ENCODE measurements at regions not wholly inside any gene's neighbourhood (a gene's known extent, or its start where the extent isn't known, plus 50 kb on each side); places are given as distances from the start of the nearest gene placed in this dataset.

GRCh38 chr3:29067007-29067406 is 213.9 kb upstream of the RBMS3 start:
- no peaks in the 10 kb centered on the region for H3K4me1 ChIP-seq (ENCODE audit: insufficient read depth, low read length)
- no peak overlapping the region for H3K27ac ChIP-seq (ENCODE audit: low read length)
- no peaks in the 10 kb centered on the region for H3K36me3 ChIP-seq (ENCODE audit: insufficient read depth, low read depth, low read length)
- no peaks in the 10 kb centered on the region for H3K9me3 ChIP-seq (ENCODE audit: insufficient read depth, low read depth, low read length)
- H3K4me3 ChIP-seq (ENCODE audit: low read length): no peak overlapping the region
- no peak overlapping the region for H3K9ac ChIP-seq (ENCODE audit: low read depth, low read length)
- H3K27me3 ChIP-seq (ENCODE audit: insufficient read depth, low read length): no peaks in the 10 kb centered on the region

GRCh38 chr3:29070959-29071634 is 209.8 kb upstream of the RBMS3 start:
- H3K4me3 ChIP-seq (ENCODE audit: low read length): no peak overlapping the region
- H3K27me3 ChIP-seq (ENCODE audit: insufficient read depth, low read length): no peaks in the 10 kb centered on the region
- H3K9ac ChIP-seq (ENCODE audit: low read depth, low read length): no peak overlapping the region
- no peaks in the 10 kb centered on the region for H3K9me3 ChIP-seq (ENCODE audit: insufficient read depth, low read depth, low read length)
- no peak overlapping the region for H3K27ac ChIP-seq (ENCODE audit: low read length)
- H3K36me3 ChIP-seq (ENCODE audit: insufficient read depth, low read depth, low read length): no peaks in the 10 kb centered on the region
- no peaks in the 10 kb centered on the region for H3K4me1 ChIP-seq (ENCODE audit: insufficient read depth, low read length)

GRCh38 chr3:29072611-29073010 is 208.3 kb upstream of the RBMS3 start:
- Histone ChIP-seq H3K9ac (ENCODE audit: low read depth, low read length) (no peak overlapping the region), H3K4me1 (ENCODE audit: insufficient read depth, low read length) (no peaks in the 10 kb centered on the region), H3K36me3 (ENCODE audit: insufficient read depth, low read depth, low read length) (no peaks in the 10 kb centered on the region), H3K9me3 (ENCODE audit: insufficient read depth, low read depth, low read length) (no peaks in the 10 kb centered on the region), H3K4me3 (ENCODE audit: low read length) (no peak overlapping the region), H3K27me3 (ENCODE audit: insufficient read depth, low read length) (no peaks in the 10 kb centered on the region), H3K27ac (ENCODE audit: low read length) (no peak overlapping the region)

GRCh38 chr3:29077356-29077755 is 203.5 kb upstream of the RBMS3 start:
- no peak overlapping the region for H3K9ac ChIP-seq (ENCODE audit: low read depth, low read length)
- no peak overlapping the region for H3K27ac ChIP-seq (ENCODE audit: low read length)
- no peaks in the 10 kb centered on the region for H3K9me3 ChIP-seq (ENCODE audit: insufficient read depth, low read depth, low read length)
- H3K4me1 ChIP-seq (ENCODE audit: insufficient read depth, low read length): no peaks in the 10 kb centered on the region
- no peaks in the 10 kb centered on the region for H3K36me3 ChIP-seq (ENCODE audit: insufficient read depth, low read depth, low read length)
- no peak overlapping the region for H3K4me3 ChIP-seq (ENCODE audit: low read length)
- no peaks in the 10 kb centered on the region for H3K27me3 ChIP-seq (ENCODE audit: insufficient read depth, low read length)

GRCh38 chr3:29079358-29079757 is 201.5 kb upstream of the RBMS3 start:
- Histone ChIP-seq H3K9me3 (ENCODE audit: insufficient read depth, low read depth, low read length) (no peaks in the 10 kb centered on the region), H3K4me3 (ENCODE audit: low read length) (no peak overlapping the region), H3K36me3 (ENCODE audit: insufficient read depth, low read depth, low read length) (no peaks in the 10 kb centered on the region), H3K27me3 (ENCODE audit: insufficient read depth, low read length) (no peaks in the 10 kb centered on the region), H3K9ac (ENCODE audit: low read depth, low read length) (no peak overlapping the region), H3K4me1 (ENCODE audit: insufficient read depth, low read length) (no peaks in the 10 kb centered on the region), H3K27ac (ENCODE audit: low read length) (no peak overlapping the region)

- no peak overlapping the region for H3K9ac ChIP-seq (ENCODE audit: low read depth, low read length)
- no peaks in the 10 kb centered on the region for H3K36me3 ChIP-seq (ENCODE audit: insufficient read depth, low read depth, low read length)
- H3K9me3 ChIP-seq (ENCODE audit: insufficient read depth, low read depth, low read length): no peaks in the 10 kb centered on the region; the same call in 1 of the 2 replicates
- no peaks in the 10 kb centered on the region for H3K4me1 ChIP-seq (ENCODE audit: insufficient read depth, low read length)
- no peak overlapping the region for H3K27ac ChIP-seq (ENCODE audit: low read length)
- H3K4me3 ChIP-seq (ENCODE audit: low read length): no peak overlapping the region
- H3K27me3 ChIP-seq (ENCODE audit: insufficient read depth, low read length): no peaks in the 10 kb centered on the region
These were observed 199.9 kb upstream of the RBMS3 start for GRCh38 chr3:29080967-29081366.

- Histone ChIP-seq H3K4me1 (ENCODE audit: insufficient read depth, low read length) (no peaks in the 10 kb centered on the region), H3K27me3 (ENCODE audit: insufficient read depth, low read length) (no peaks in the 10 kb centered on the region), H3K36me3 (ENCODE audit: insufficient read depth, low read depth, low read length) (no peaks in the 10 kb centered on the region), H3K9ac (ENCODE audit: low read depth, low read length) (no peak overlapping the region), H3K27ac (ENCODE audit: low read length) (no peak overlapping the region), H3K9me3 (ENCODE audit: insufficient read depth, low read depth, low read length) (no peaks in the 10 kb centered on the region; the same call in 1 of the 2 replicates), H3K4me3 (ENCODE audit: low read length) (no peak overlapping the region)
These were observed 197.8 kb upstream of the RBMS3 start for GRCh38 chr3:29083081-29083480.

- no peak overlapping the region for H3K27ac ChIP-seq (ENCODE audit: low read length)
- no peak overlapping the region for H3K4me3 ChIP-seq (ENCODE audit: low read length)
- no peaks in the 10 kb centered on the region for H3K4me1 ChIP-seq (ENCODE audit: insufficient read depth, low read length)
- H3K9ac ChIP-seq (ENCODE audit: low read depth, low read length): no peak overlapping the region
- H3K36me3 ChIP-seq (ENCODE audit: insufficient read depth, low read depth, low read length): no peaks in the 10 kb centered on the region
- H3K27me3 ChIP-seq (ENCODE audit: insufficient read depth, low read length): no peaks in the 10 kb centered on the region
- no peaks in the 10 kb centered on the region; the same call in 1 of the 2 replicates for H3K9me3 ChIP-seq (ENCODE audit: insufficient read depth, low read depth, low read length)
These were observed 197.2 kb upstream of the RBMS3 start for GRCh38 chr3:29083676-29084075.

- no peaks in the 10 kb centered on the region; the same call in 1 of the 2 replicates for H3K9me3 ChIP-seq (ENCODE audit: insufficient read depth, low read depth, low read length)
- H3K4me1 ChIP-seq (ENCODE audit: insufficient read depth, low read length): no peaks in the 10 kb centered on the region
- H3K9ac ChIP-seq (ENCODE audit: low read depth, low read length): no peak overlapping the region
- no peak overlapping the region for H3K27ac ChIP-seq (ENCODE audit: low read length)
- no peak overlapping the region for H3K4me3 ChIP-seq (ENCODE audit: low read length)
- no peaks in the 10 kb centered on the region for H3K27me3 ChIP-seq (ENCODE audit: insufficient read depth, low read length)
- H3K36me3 ChIP-seq (ENCODE audit: insufficient read depth, low read depth, low read length): no peaks in the 10 kb centered on the region
These were observed 192.3 kb upstream of the RBMS3 start for GRCh38 chr3:29088579-29088978.

- no peaks in the 10 kb centered on the region for H3K36me3 ChIP-seq (ENCODE audit: insufficient read depth, low read depth, low read length)
These were observed 189.8 kb upstream of the RBMS3 start for GRCh38 chr3:29090912-29091597.

GRCh38 chr3:29091599-29092189 is 189.2 kb upstream of the RBMS3 start:
- no peaks in the 10 kb centered on the region for H3K36me3 ChIP-seq (ENCODE audit: insufficient read depth, low read depth, low read length)
- no peak overlapping the region for H3K27ac ChIP-seq (ENCODE audit: low read length)
- H3K4me3 ChIP-seq (ENCODE audit: low read length): no peak overlapping the region
- no peaks in the 10 kb centered on the region for H3K9me3 ChIP-seq (ENCODE audit: insufficient read depth, low read depth, low read length)
- no peak overlapping the region for H3K9ac ChIP-seq (ENCODE audit: low read depth, low read length)
- H3K4me1 ChIP-seq (ENCODE audit: insufficient read depth, low read length): no peaks in the 10 kb centered on the region
- H3K27me3 ChIP-seq (ENCODE audit: insufficient read depth, low read length): no peaks in the 10 kb centered on the region

More at GRCh38 chr3:29090912-29091597, 189.8 kb upstream of the RBMS3 start:
- Histone ChIP-seq H3K4me1 (ENCODE audit: insufficient read depth, low read length) (no peaks in the 10 kb centered on the region), H3K9ac (ENCODE audit: low read depth, low read length) (no peak overlapping the region), H3K27me3 (ENCODE audit: insufficient read depth, low read length) (no peaks in the 10 kb centered on the region), H3K9me3 (ENCODE audit: insufficient read depth, low read depth, low read length) (no peaks in the 10 kb centered on the region), H3K27ac (ENCODE audit: low read length) (no peak overlapping the region), H3K4me3 (ENCODE audit: low read length) (no peak overlapping the region)

GRCh38 chr3:29092348-29092747 is 188.5 kb upstream of the RBMS3 start:
- no peaks in the 10 kb centered on the region for H3K27me3 ChIP-seq (ENCODE audit: insufficient read depth, low read length)
- no peaks in the 10 kb centered on the region for H3K4me1 ChIP-seq (ENCODE audit: insufficient read depth, low read length)
- H3K4me3 ChIP-seq (ENCODE audit: low read length): no peak overlapping the region
- H3K27ac ChIP-seq (ENCODE audit: low read length): no peak overlapping the region
- no peak overlapping the region for H3K9ac ChIP-seq (ENCODE audit: low read depth, low read length)
- no peaks in the 10 kb centered on the region for H3K36me3 ChIP-seq (ENCODE audit: insufficient read depth, low read depth, low read length)
- H3K9me3 ChIP-seq (ENCODE audit: insufficient read depth, low read depth, low read length): no peaks in the 10 kb centered on the region
